Activated B cell treated with CpG ODN at 0.5 μM for 24 hours (primary cell): ENCODE measurements at regions not wholly inside any gene's neighbourhood (a gene's known extent, or its start where the extent isn't known, plus 50 kb on each side); places are given as distances from the start of the nearest gene placed in this dataset.

Experiments
- ATAC-seq: fragments of 200-7000 bp; cut with Tn5 transposase; one replicate; pipeline ENCODE4 v1.10.0; 2021; ENCODE audit warnings: low read depth, mild to moderate bottlenecking, moderate library complexity
- CTCF ChIA-PET: fragments of 350-600 bp; sonication (Branson Sonifier 250); formaldehyde crosslinking; loops from one replicate; lab custom pipeline; 2021; ENCODE audit warnings: antibody characterized with exemption; lab: Charles Lee
- POLR2A ChIA-PET: fragments of 350-600 bp; sonication (Branson Sonifier 250); formaldehyde crosslinking; loops from one replicate; lab custom pipeline; 2021; ENCODE audit warnings: antibody characterized with exemption; lab: Charles Lee
- DNase-seq: peaks from one replicate; pipeline ENCODE4 v3.0.0; 2022
- H3K27ac Mint-ChIP-seq: one replicate; pipeline ENCODE4 v1.8.0; 2020; ENCODE audit warnings: mixed read lengths
- H3K27me3 Mint-ChIP-seq: one replicate; pipeline ENCODE4 v1.8.0; 2021; ENCODE audit warnings: mixed read lengths
- H3K36me3 Mint-ChIP-seq: one replicate; pipeline ENCODE4 v1.8.0; 2021; ENCODE audit warnings: low read depth, mixed read lengths
- H3K4me1 Mint-ChIP-seq: one replicate; pipeline ENCODE4 v1.8.0; 2021; ENCODE audit warnings: mixed read lengths
- H3K4me3 Mint-ChIP-seq: one replicate; pipeline ENCODE4 v1.8.0; 2020; ENCODE audit warnings: mild to moderate bottlenecking, mixed read lengths
- H3K9me3 Mint-ChIP-seq: one replicate; pipeline ENCODE4 v1.8.0; 2020; ENCODE audit warnings: mixed read lengths
- CTCF ChIP-seq: fragments of 200-600 bp; IDR thresholded peaks from one replicate; pipeline ENCODE4 v1.8.0; 2022; ENCODE audit warnings: antibody characterized with exemption, mild to moderate bottlenecking
- intact Hi-C: fragments of 100-400 bp; cut with micrococcal nuclease; formaldehyde crosslinking; loops from one replicate; pipeline ENCODE4 v1.15.1; 2024

- H3K9me3 Mint-ChIP-seq = no peaks in the 10 kb centered on the region
Measured at GRCh38 chr12:88662093-88662492, 81.8 kb upstream of the KITLG start.

GRCh38 chr12:88658009-88658408, 77.7 kb upstream of the KITLG start:
- H3K4me1 Mint-ChIP-seq = no peaks in the 10 kb centered on the region
- CTCF ChIA-PET = no interaction called here
- no peak for TF ChIP-seq CTCF

More at GRCh38 chr12:88662093-88662492, 81.8 kb upstream of the KITLG start:
- DNase-seq = no peak
- Mint-ChIP-seq H3K4me3 (no peak overlapping the region), H3K36me3 (no peaks in the 10 kb centered on the region), H3K27me3 (no peaks in the 10 kb centered on the region), H3K4me1 (no peaks in the 10 kb centered on the region), H3K27ac (no peak overlapping the region)
- ATAC-seq = no peak
- ChIA-PET POLR2A (no interaction called here), CTCF (no interaction called here)
- intact Hi-C loops = no loop called here
- TF ChIP-seq CTCF = no peak

GRCh38 chr12:88650715-88651114, 70.4 kb upstream of the KITLG start:
- Mint-ChIP-seq H3K4me3 (no peak overlapping the region), H3K9me3 (no peaks in the 10 kb centered on the region), H3K36me3 (no peaks in the 10 kb centered on the region), H3K4me1 (no peaks in the 10 kb centered on the region), H3K27ac (no peak overlapping the region), H3K27me3 (no peaks in the 10 kb centered on the region)
- DNase-seq (no peak), ATAC-seq (no peak)
- no peak for TF ChIP-seq CTCF
- intact Hi-C loops = no loop called here
- ChIA-PET POLR2A (no interaction called here), CTCF (no interaction called here)

More at GRCh38 chr12:88658009-88658408, 77.7 kb upstream of the KITLG start:
- intact Hi-C loops = no loop called here
- Mint-ChIP-seq H3K4me3 (no peak overlapping the region), H3K9me3 (no peaks in the 10 kb centered on the region), H3K36me3 (no peaks in the 10 kb centered on the region), H3K27ac (no peak overlapping the region), H3K27me3 (no peaks in the 10 kb centered on the region)
- DNase-seq = no peak
- POLR2A ChIA-PET = no interaction called here
- ATAC-seq = no peak

DNA sequence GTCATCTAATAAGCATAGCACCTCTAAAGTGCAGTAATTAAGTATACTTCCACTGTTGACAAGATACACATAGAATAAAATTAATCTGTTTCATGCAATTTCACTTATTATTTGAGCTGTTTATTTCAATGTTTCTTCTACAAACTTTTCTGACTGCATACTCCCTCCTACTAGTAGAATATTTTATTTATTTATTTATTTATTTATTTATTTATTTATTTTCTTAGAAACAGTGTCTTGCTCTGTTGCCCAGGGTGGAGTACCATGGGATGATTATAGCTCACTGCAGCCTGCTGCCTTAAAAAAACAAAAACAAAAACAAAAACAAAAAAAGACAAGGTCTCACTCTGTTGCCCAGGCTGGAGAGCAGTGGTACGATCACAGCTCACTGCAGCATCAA, 68.4 kb upstream of the KITLG start:
- Mint-ChIP-seq H3K27me3 (no peaks in the 10 kb centered on the region), H3K4me3 (no peak overlapping the region), H3K4me1 (no peaks in the 10 kb centered on the region), H3K27ac (no peak overlapping the region), H3K36me3 (no peaks in the 10 kb centered on the region), H3K9me3 (no peaks in the 10 kb centered on the region)
- intact Hi-C loops = no loop called here
- ATAC-seq (no peak), DNase-seq (no peak)
- POLR2A ChIA-PET = no interaction called here
- CTCF ChIA-PET = no interaction called here
- no peak for TF ChIP-seq CTCF

- POLR2A ChIA-PET = no interaction called here
- Mint-ChIP-seq H3K4me3 (no peak overlapping the region), H3K9me3 (no peaks in the 10 kb centered on the region), H3K36me3 (no peaks in the 10 kb centered on the region), H3K27ac (no peak overlapping the region), H3K4me1 (no peaks in the 10 kb centered on the region), H3K27me3 (no peaks in the 10 kb centered on the region)
- CTCF ChIA-PET = no interaction called here
- TF ChIP-seq CTCF = no peak
- ATAC-seq = no peak
- intact Hi-C loops = no loop called here
- no peak for DNase-seq
Measured at GRCh38 chr12:88646824-88647223, 66.6 kb upstream of the KITLG start.
